ENCODE measurements at regions not wholly inside any gene's neighbourhood (a gene's known extent, or its start where the extent isn't known, plus 50 kb on each side); places are given as distances from the start of the nearest gene placed in this dataset.

- DNase-seq (ENCODE audit: low read depth) = no peak
- no peak overlapping the region for H3K4me3 ChIP-seq (ENCODE audit: low read depth, low read length)
- no peak for TF ChIP-seq CTCF (conservative IDR thresholded peaks at IDR 0.05; ENCODE audit: low read depth, low read length)
These were observed 111.6 kb upstream of the ESRRB start for GRCh38 chr14:76264384-76264783.

GRCh38 chr14:76267322-76268046 lies 108.5 kb upstream of the ESRRB start:
- H3K4me3 ChIP-seq (ENCODE audit: low read depth, low read length) = peak overlapping the region; percentile 61
- DNase-seq (ENCODE audit: low read depth) = no peak
- peak; percentile 21 for TF ChIP-seq CTCF (conservative IDR thresholded peaks at IDR 0.05; ENCODE audit: low read depth, low read length)

- H3K4me3 ChIP-seq (ENCODE audit: low read depth, low read length) = peak overlapping the region; percentile 61
- DNase-seq (ENCODE audit: low read depth) = no peak
- no peak for TF ChIP-seq CTCF (conservative IDR thresholded peaks at IDR 0.05; ENCODE audit: low read depth, low read length)
These were observed 107.9 kb upstream of the ESRRB start for GRCh38 chr14:76268047-76268431.

- no peak overlapping the region for H3K4me3 ChIP-seq (ENCODE audit: low read depth, low read length)
- no peak for DNase-seq (ENCODE audit: low read depth)
- TF ChIP-seq CTCF (conservative IDR thresholded peaks at IDR 0.05; ENCODE audit: low read depth, low read length) = no peak
These were observed 107.2 kb upstream of the ESRRB start for GRCh38 chr14:76268700-76269099.

- TF ChIP-seq CTCF (conservative IDR thresholded peaks at IDR 0.05; ENCODE audit: low read depth, low read length) = no peak
- DNase-seq (ENCODE audit: low read depth) = no peak
These were observed 104.7 kb upstream of the ESRRB start for GRCh38 chr14:76271041-76271755.

GRCh38 chr14:76272349-76272748 lies 103.6 kb upstream of the ESRRB start:
- no peak for TF ChIP-seq CTCF (conservative IDR thresholded peaks at IDR 0.05; ENCODE audit: low read depth, low read length)
- no peak for DNase-seq (ENCODE audit: low read depth)

More at GRCh38 chr14:76271041-76271755, 104.7 kb upstream of the ESRRB start:
- H3K4me3 ChIP-seq (ENCODE audit: low read depth, low read length) = no peak overlapping the region

More at GRCh38 chr14:76272349-76272748, 103.6 kb upstream of the ESRRB start:
- H3K4me3 ChIP-seq (ENCODE audit: low read depth, low read length) = no peak overlapping the region
